ENCODE measurements at regions not wholly inside any gene's neighbourhood (a gene's known extent, or its start where the extent isn't known, plus 50 kb on each side); places are given as distances from the start of the nearest gene placed in this dataset.

- peak overlapping the region; percentile 51 for H3K4me2 ChIP-seq (ENCODE audit: low read length)
Observed at GRCh38 chr2:120818441-120818920, 82.8 kb downstream of the GLI2 start.

GRCh38 chr2:120819720-120820210, 84.1 kb downstream of the GLI2 start:
- Histone ChIP-seq H3K79me2 (ENCODE audit: insufficient read depth, low read length) (peaks cover 51% of the 10 kb centered on the region), H3K4me3 (ENCODE audit: insufficient read depth, low read depth, low read length) (no peak overlapping the region), H4K20me1 (ENCODE audit: insufficient read depth, low read length) (peaks cover 53% of the 10 kb centered on the region), H3K36me3 (ENCODE audit: insufficient read depth, low read length) (no peaks in the 10 kb centered on the region), H2AFZ (ENCODE audit: low read depth, low read length) (no peak overlapping the region), H3K9me3 (ENCODE audit: insufficient read depth, low read depth, low read length) (no peaks in the 10 kb centered on the region), H3K27me3 (ENCODE audit: insufficient read depth, low read length) (no peaks in the 10 kb centered on the region), H3K4me1 (ENCODE audit: insufficient read depth, low read length) (peaks cover 34% of the 10 kb centered on the region), H3K9ac (ENCODE audit: low read length) (peak overlapping the region; percentile 75), H3K4me2 (ENCODE audit: low read length) (peak overlapping the region; percentile 80), H3K27ac (ENCODE audit: low read depth, low read length) (peak overlapping the region; percentile 80)
- H3K4me3 Mint-ChIP-seq (ENCODE audit: unreplicated experiment) = no peak overlapping the region
- peaks cover 31% of the 10 kb centered on the region for H3K4me1 Mint-ChIP-seq (ENCODE audit: low read depth, unreplicated experiment)
- TF ChIP-seq CTCF (IDR thresholded peaks at IDR 0.05; ENCODE audit: insufficient read depth, low read depth, low read length) (no peak), EZH2 (IDR thresholded peaks at IDR 0.05; ENCODE audit: insufficient read depth, low read length) (no peak)
- DNase-seq (ENCODE audit: low read depth) (peak; percentile 2), FAIRE-seq (no peak)
- no peaks in the 10 kb centered on the region for H3K27me3 Mint-ChIP-seq (ENCODE audit: low read depth, unreplicated experiment)
- peaks cover 8% of the 10 kb centered on the region for H3K36me3 Mint-ChIP-seq (ENCODE audit: low read depth, unreplicated experiment)
- H3K9me3 Mint-ChIP-seq (ENCODE audit: unreplicated experiment) = no peaks in the 10 kb centered on the region
- H3K27ac Mint-ChIP-seq (ENCODE audit: unreplicated experiment) = peak overlapping the region; percentile 62

More at GRCh38 chr2:120818441-120818920, 82.8 kb downstream of the GLI2 start:
- TF ChIP-seq CTCF (IDR thresholded peaks at IDR 0.05; ENCODE audit: insufficient read depth, low read depth, low read length) (no peak), EZH2 (IDR thresholded peaks at IDR 0.05; ENCODE audit: insufficient read depth, low read length) (no peak)
- Mint-ChIP-seq H3K9me3 (ENCODE audit: unreplicated experiment) (no peaks in the 10 kb centered on the region), H3K4me3 (ENCODE audit: unreplicated experiment) (no peak overlapping the region), H3K27ac (ENCODE audit: unreplicated experiment) (no peak overlapping the region), H3K4me1 (ENCODE audit: low read depth, unreplicated experiment) (peaks cover 29% of the 10 kb centered on the region), H3K27me3 (ENCODE audit: low read depth, unreplicated experiment) (no peaks in the 10 kb centered on the region), H3K36me3 (ENCODE audit: low read depth, unreplicated experiment) (peaks cover 11% of the 10 kb centered on the region)
- peaks cover 51% of the 10 kb centered on the region for H4K20me1 ChIP-seq (ENCODE audit: insufficient read depth, low read length)
- H3K27me3 ChIP-seq (ENCODE audit: insufficient read depth, low read length) = no peaks in the 10 kb centered on the region
- H3K9ac ChIP-seq (ENCODE audit: low read length) = peak overlapping the region; percentile 49
- no peaks in the 10 kb centered on the region for H3K36me3 ChIP-seq (ENCODE audit: insufficient read depth, low read length)
- DNase-seq (ENCODE audit: low read depth) (peak; percentile 94), FAIRE-seq (peak; percentile 56)
- peak overlapping the region; percentile 52 for H3K27ac ChIP-seq (ENCODE audit: low read depth, low read length)
- H2AFZ ChIP-seq (ENCODE audit: low read depth, low read length) = no peak overlapping the region
- H3K4me3 ChIP-seq (ENCODE audit: insufficient read depth, low read depth, low read length) = no peak overlapping the region
- peaks cover 34% of the 10 kb centered on the region for H3K4me1 ChIP-seq (ENCODE audit: insufficient read depth, low read length)
- no peaks in the 10 kb centered on the region for H3K9me3 ChIP-seq (ENCODE audit: insufficient read depth, low read depth, low read length)
- peaks cover 40% of the 10 kb centered on the region for H3K79me2 ChIP-seq (ENCODE audit: insufficient read depth, low read length)

- H3K27ac Mint-ChIP-seq (ENCODE audit: unreplicated experiment) = peak overlapping the region; percentile 81
- H3K9me3 ChIP-seq (ENCODE audit: insufficient read depth, low read depth, low read length) = no peaks in the 10 kb centered on the region
- peak overlapping the region; percentile 64 for H3K4me3 Mint-ChIP-seq (ENCODE audit: unreplicated experiment)
- DNase-seq (ENCODE audit: low read depth) (peak; percentile 82), FAIRE-seq (no peak)
- no peaks in the 10 kb centered on the region for H3K27me3 Mint-ChIP-seq (ENCODE audit: low read depth, unreplicated experiment)
- H3K9ac ChIP-seq (ENCODE audit: low read length) = peak overlapping the region; percentile 75
- no peaks in the 10 kb centered on the region for H3K36me3 ChIP-seq (ENCODE audit: insufficient read depth, low read length)
- no peaks in the 10 kb centered on the region for H3K27me3 ChIP-seq (ENCODE audit: insufficient read depth, low read length)
- peak overlapping the region; percentile 15 for H2AFZ ChIP-seq (ENCODE audit: low read depth, low read length)
- peak overlapping the region; percentile 36 for H3K4me3 ChIP-seq (ENCODE audit: insufficient read depth, low read depth, low read length)
- TF ChIP-seq CTCF (IDR thresholded peaks at IDR 0.05; ENCODE audit: insufficient read depth, low read depth, low read length) (no peak), EZH2 (IDR thresholded peaks at IDR 0.05; ENCODE audit: insufficient read depth, low read length) (no peak)
- peaks cover 33% of the 10 kb centered on the region for H3K4me1 Mint-ChIP-seq (ENCODE audit: low read depth, unreplicated experiment)
- H3K79me2 ChIP-seq (ENCODE audit: insufficient read depth, low read length) = peaks cover 52% of the 10 kb centered on the region
- H3K9me3 Mint-ChIP-seq (ENCODE audit: unreplicated experiment) = no peaks in the 10 kb centered on the region
- H3K27ac ChIP-seq (ENCODE audit: low read depth, low read length) = peak overlapping the region; percentile 80
- peaks cover 54% of the 10 kb centered on the region for H4K20me1 ChIP-seq (ENCODE audit: insufficient read depth, low read length)
- peaks cover 8% of the 10 kb centered on the region for H3K36me3 Mint-ChIP-seq (ENCODE audit: low read depth, unreplicated experiment)
- H3K4me1 ChIP-seq (ENCODE audit: insufficient read depth, low read length) = peaks cover 37% of the 10 kb centered on the region
- peak overlapping the region; percentile 80 for H3K4me2 ChIP-seq (ENCODE audit: low read length)
Observed at GRCh38 chr2:120820263-120820952, 84.7 kb downstream of the GLI2 start.
